Effector CD4-positive, alpha-beta T cell (primary cell): ENCODE measurements at regions not wholly inside any gene's neighbourhood (a gene's known extent, or its start where the extent isn't known, plus 50 kb on each side); places are given as distances from the start of the nearest gene placed in this dataset.
A peak's percentile ranks its signal among the peaks of the same experiment; 100 is the strongest.
"Not testable (repeated sequence)": the region's sequence is repeated elsewhere in the genome, so short reads cannot be mapped to it uniquely, and the experiment has no call there.

Experiments
- DNase-seq: peaks from one replicate; pipeline ENCODE4 v3.0.0-alpha.2; 2020

DNA sequence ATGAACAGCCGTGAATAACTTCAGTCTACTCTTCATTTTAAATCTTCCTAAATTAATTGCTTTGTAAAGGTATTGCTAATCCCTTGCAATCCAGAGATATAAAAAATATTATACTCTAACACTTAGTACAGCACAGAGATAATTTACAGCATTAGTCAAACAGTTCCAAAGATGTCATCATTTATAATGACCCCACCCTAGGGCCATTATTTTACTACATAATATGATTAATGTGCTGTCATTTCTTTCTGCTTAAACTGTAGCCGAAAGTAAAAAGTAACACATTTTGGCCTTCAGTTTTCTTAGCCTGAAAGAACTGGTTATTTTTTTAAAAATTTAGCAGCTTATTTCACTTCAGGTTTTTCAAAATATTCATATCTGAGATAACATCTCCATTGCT is 256.3 kb upstream of the RFC3 start:
- DNase-seq = no peak

DNA sequence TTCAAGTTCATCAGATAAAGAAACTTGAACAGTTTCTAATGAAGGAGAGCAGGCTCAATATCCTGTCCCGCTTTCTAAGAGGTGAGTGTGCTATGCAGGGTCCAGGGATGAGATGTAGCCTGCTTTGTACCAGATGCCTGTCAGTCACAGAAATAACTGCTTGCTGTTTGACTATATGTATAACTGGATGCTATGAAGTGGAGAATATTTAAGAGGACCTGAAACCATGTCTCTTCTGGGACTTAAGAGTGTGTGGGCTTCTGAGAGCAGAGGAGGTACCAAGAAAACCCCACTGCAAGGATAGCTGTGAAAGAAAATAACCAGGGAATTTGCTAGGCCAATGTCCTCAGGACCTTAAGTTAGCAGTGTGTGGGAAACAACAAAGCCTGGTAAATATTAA is 246.3 kb upstream of the RFC3 start:
- DNase-seq = no peak

DNA sequence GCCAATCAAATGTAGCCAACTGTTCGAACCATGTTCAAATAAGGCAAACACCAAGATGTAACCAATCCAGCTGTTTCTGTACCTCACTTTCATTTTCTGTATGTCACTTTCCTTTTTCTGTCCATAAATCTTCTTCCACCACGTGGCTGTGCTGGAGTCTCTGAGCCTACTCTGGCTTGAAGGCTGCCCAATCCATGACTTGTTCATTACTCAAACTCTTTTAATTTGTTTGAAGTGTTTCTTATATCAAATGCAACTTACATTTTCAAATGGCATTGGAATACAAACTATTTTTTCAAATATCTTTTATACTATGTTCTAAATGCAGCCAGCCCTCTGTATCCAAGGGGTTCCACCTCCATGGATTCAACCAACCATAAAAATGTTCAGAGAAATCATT is 245.6 kb upstream of the RFC3 start:
- not testable (repeated sequence) for DNase-seq

- no peak for DNase-seq
Observed at GRCh38 chr13:33575378-33575777, 242.6 kb upstream of the RFC3 start.

- DNase-seq = no peak
Observed at GRCh38 chr13:33577007-33577406, 240.9 kb upstream of the RFC3 start.

- DNase-seq = no peak
Observed at GRCh38 chr13:33578786-33579185, 239.2 kb upstream of the RFC3 start.

DNA sequence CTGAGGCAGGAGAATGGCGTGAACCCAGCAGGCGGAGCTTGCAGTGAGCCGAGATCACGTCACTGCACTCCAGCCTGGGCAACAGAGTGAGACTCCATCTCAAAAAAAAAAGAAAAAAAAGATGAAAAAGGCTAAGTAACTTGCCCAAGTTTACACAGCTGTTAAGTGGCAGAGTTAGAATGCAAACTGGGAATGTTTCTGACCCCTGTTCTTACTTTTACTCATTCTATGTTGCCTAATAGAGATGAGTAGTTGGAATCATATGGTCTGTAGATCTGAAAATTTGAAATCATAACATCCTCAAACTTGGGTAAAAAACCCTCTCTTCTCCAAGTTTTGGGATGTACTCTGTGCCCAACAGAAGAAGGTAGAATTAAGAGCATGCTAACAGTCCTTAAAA is 235.8 kb upstream of the RFC3 start:
- no peak for DNase-seq

DNA sequence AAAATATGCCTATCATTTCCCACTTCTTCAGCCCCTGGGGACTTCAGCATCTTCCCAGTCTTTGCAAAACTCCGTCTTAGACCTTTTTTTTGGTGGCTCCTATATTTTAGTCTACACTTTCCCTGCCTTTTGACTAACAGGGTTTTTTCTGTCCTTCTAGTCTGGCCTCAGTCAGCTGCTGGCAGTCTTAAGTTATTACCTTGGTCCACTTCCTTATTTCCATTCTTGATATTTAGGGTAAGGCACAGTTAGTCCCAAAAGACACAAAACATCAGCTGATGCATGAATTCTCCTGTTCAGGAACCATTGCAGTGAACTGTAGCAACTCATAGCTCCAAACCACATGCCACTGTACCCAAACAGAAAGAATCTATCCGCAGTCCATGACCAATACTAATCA is 234.6 kb upstream of the RFC3 start:
- DNase-seq = no peak

DNA sequence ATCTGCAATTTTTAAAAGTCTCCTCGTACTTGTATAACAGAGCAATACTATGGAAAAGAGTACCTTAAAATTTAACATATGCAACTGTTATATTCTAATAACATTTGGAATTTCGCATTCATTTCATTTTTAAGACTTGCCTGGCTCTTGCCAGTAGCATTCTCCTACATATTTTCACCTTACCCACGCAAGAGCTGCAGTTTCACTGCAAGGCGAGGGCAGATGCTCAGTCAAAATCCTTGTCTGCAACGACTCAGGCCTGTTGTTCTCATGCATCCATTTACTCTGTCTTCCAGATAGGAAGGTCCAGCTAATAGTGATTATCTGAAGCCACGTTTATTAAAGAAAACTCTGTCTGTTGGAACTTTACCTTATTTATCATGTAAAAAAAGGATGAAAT is 227.0 kb upstream of the RFC3 start:
- DNase-seq = no peak

DNA sequence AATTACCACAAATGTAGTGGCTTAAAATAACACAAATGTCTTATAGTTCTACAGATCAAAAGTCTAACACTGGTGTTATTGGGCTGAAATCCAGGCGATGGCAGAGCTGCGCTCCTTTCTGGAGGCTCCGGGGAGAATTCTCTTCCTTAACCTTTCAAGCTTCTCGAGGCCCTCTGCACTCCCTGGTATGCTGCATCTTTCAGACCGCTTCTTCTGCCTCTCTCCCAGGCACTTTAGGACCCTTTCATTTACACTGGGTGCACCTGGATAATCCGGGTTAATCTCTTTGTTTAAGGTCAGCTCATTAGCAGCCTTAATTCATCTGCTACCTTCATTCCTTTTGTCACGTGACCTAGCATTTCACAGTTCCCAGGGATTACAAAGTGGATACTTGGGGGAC is 211.3 kb upstream of the RFC3 start:
- DNase-seq = no peak

DNA sequence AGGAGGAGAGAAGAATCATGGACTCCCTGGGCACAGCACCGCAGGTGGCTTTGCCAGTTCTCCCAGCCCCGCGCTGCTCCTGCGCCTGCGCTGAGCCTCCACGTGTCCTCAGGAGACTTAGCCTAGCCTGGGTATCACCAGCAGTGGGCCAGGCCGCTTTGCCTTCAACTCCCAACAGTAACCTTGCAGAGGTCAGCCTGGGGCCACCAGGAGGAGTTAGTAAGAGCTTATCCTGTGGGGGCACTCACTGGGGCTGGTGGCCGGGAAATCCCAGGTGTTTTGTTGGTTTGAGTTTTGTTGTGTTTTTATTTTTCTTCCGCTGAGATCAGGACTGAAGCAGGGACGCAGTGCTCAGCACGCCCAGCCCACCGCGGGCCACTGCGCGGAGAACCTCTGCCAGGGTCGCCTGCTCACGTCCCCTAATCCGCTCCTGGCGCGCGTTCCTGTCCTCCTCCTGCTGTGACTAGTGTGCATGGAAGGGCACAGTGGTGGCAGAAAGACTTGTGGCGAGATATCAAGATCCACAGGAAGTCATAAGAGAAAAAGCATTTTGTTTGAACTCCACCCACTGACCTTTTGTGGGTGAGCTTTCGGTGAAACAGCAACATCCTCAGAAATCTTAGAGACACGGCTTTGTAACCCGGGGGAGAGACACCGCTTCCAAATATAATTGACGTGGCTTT is 207.4 kb upstream of the RFC3 start:
- DNase-seq = peak; percentile 33

GRCh38 chr13:33611121-33611805 is 206.7 kb upstream of the RFC3 start:
- DNase-seq = no peak

- DNase-seq = no peak
Observed at GRCh38 chr13:33612641-33613638, 205.0 kb upstream of the RFC3 start.

GRCh38 chr13:33615436-33615835 is 202.5 kb upstream of the RFC3 start:
- no peak for DNase-seq

DNA sequence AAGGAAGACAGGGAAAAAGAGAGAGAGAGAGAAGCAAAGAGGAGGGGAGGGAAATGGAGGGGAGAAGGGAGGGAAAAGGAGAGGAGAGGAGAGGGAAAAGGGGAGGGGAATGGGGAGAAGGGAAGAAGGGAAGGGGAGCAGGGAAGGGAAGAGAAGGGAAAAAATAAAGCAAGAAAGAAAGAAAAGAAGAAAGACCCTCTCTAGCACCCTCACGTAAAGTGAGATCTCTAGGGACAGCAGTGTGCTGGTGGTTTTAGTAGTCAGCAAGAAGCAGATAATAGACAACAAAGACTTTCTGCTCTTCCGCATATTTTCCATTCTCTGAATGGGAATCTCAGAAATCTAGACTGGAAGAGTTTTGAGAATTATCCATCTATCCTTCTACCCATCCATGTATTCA is 201.8 kb upstream of the RFC3 start:
- DNase-seq = no peak

DNA sequence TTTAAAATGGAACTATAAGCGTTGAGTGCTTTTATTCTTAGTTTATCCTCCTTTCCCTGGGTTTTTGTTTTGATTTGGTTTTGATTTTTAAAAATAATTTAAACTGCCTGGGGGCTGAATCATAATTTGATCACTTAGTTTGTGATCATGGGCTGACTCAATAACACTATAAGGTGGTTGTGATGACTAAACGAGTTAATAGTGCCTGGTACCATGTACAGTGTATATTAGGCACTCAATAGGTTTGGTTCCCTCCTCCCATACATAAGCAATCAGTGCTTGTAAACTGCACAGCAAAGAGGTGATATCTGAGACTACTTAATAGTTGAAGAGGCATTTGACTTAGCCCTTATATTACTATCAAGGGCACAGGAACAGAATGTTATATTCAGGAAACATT is 200.9 kb upstream of the RFC3 start:
- DNase-seq = no peak

DNA sequence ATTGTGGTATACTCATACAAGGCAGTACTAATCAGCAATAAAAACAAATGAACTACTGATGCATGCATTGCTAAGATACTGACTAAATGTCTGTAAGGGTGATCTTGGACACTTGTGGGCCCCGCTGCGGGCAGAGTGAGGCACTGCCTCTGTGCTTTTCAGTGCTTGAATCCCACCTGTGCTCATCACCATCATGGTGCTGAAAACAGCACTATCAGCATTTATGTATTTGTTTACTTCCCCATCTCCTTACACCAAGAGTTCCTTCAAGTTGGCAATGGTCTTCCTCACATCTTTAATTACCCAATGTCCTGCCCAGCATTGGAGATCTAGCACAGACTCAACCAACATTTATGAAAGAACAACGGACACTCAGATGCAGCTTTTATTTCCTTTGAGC is 193.7 kb upstream of the RFC3 start:
- DNase-seq = no peak

GRCh38 chr13:33624740-33625139 is 193.2 kb upstream of the RFC3 start:
- DNase-seq = no peak

- DNase-seq = no peak
Observed at GRCh38 chr13:33626407-33626806, 191.5 kb upstream of the RFC3 start.

DNA sequence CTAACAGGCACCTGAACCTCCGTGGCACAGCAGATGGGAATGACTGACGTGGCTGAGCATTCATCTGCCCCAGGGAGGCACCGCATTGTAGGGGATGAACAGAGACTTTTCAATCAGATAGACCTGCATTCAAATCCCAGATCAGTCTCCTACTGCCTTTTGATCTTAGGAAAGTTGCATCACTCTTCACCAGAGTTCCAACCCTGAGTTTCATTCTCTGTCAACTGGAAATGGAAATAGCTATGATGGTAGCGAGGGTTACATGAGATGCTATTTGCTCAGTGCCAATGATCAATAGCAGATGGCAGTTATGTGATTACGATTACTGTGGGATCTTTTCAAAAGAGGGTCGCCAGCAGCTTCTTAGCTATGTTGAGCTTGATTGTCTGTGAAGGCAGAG is 189.3 kb upstream of the RFC3 start:
- DNase-seq = no peak

DNA sequence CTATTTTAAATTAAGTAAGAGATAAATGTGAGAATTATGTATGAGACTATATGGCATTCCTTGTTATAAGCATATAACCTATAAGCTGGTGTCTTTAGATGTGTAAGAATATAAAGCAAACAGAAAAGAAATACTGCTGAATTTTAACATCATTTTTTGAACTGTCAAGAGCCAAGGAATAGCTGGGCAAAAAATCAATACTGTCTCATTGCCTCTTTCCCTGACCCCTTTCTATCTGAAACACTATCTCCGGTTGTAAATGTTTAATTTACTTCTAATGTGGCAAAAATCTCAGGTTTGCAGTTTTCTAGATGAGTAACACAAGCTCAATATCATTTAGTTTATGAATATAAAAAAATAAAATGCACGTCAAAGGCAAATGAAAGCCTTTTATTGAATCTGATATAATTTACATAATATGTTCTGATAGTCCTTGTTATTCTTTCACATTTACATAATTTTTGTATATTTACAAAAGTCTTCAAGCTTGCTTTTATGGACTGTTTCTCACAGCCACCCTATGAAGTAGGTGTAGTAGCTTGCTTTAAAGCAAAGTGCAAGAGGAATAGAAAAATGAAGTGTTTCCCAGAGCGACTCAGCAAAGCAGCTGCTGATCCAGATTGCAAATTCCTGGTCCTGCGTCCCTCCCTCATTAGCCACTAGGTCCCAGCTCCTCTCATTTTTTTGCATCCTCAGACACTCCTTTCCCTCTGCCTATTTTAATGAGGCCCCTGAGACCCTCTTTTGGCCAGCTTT is 188.2 kb upstream of the RFC3 start:
- DNase-seq = no peak

DNA sequence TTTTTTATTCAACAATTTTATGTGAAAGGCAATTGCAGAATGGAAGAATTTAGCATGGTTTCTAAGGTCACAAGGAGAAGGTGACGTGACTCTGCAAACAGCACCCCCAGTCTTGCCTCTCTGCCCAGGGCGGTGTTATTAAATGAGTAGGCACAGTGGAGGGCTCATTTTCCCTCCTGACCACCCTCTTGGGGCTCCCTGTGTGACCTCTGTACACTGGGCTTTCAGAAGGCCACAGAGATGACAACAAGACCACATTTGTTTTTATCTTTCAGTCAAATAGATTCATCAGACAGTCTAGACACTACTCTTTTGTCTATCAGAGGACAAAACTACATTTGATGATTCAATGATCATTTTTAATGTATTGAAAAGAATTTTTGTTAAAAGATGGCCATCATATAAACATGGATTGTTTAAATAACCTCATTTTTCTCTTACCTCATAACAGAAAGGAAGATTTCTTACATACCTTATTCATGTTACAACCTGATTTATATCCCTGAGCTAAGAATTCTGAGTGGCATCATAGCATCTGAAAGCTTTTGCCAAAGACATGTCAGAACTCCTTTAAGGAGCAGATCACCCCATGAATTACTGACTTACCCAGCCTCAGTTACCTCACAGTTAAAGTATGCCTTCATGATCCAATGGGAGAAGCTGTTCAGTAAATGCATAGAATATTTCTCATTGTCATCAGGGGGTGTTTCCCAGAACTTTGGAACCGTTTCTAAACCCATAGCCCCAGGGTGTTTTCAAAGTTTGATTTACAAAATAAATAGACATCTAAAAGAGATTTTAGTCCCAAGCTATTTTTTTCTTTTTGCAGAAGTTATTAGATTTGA is 184.0 kb upstream of the RFC3 start:
- DNase-seq = no peak
